HG02981 (cell line): ENCODE measurements at regions not wholly inside any gene's neighbourhood (a gene's known extent, or its start where the extent isn't known, plus 50 kb on each side); places are given as distances from the start of the nearest gene placed in this dataset.

ENCODE experiments used
- ATAC-seq: cut with Tn5 transposase; IDR thresholded peaks from one replicate; pipeline ENCODE4 v1.9.1; 2021; ENCODE audit warnings: mild to moderate bottlenecking, moderate library complexity; ENCODE audit not compliant: unreplicated experiment

DNA sequence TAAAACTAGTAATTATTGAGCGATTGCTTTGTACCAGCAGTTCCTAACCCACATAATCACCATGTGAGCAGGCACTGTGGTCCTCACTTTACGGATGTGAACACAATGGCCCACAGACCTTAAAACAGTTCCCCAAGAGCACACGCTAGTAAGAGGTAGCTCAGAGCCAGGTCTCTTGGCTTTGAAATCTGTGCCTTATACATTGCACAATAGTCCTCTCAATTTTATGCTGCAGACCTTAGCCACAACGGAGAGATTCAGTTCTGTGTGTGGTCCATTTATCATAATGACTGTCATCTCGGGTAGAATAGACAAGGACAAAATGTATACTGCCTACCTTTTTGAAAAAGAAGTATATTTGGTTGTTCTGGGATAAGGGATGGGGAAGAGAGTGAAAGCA is 289.0 kb upstream of the ANKRD55 start:
- ATAC-seq: no peak

- ATAC-seq: no peak
Observed at GRCh38 chr5:56520986-56521730, 288.0 kb upstream of the ANKRD55 start.

GRCh38 chr5:56518820-56519219 is 285.7 kb upstream of the ANKRD55 start:
- no peak for ATAC-seq

- ATAC-seq: no peak
Observed at GRCh38 chr5:56517011-56517416, 283.9 kb upstream of the ANKRD55 start.

- no peak for ATAC-seq
Observed at GRCh38 chr5:56516441-56516840, 283.3 kb upstream of the ANKRD55 start.

DNA sequence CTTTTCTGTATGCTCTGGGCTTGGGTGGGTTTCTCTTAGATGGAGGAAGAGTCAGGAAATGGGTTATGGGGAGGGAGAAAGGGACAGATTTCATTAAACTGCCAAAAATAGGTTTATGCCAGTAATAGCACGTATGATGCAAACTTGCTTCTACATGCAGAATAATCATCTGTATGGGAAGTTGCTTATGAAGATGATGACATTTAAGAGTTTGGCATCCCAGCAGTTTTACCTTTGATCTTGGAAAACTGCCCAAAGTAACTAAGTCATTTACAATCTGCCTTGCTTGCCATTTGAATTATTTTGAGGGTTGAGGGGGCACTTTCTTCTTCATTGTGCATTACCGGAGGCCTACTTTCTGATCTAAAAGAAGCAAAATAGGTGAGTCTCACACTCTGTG is 282.9 kb upstream of the ANKRD55 start:
- no peak for ATAC-seq

- ATAC-seq: no peak
Observed at GRCh38 chr5:56515011-56515410, 281.9 kb upstream of the ANKRD55 start.

- no peak for ATAC-seq
Observed at GRCh38 chr5:56514245-56514644, 281.1 kb upstream of the ANKRD55 start.

GRCh38 chr5:56513141-56513540 is 280.0 kb upstream of the ANKRD55 start:
- no peak for ATAC-seq

DNA sequence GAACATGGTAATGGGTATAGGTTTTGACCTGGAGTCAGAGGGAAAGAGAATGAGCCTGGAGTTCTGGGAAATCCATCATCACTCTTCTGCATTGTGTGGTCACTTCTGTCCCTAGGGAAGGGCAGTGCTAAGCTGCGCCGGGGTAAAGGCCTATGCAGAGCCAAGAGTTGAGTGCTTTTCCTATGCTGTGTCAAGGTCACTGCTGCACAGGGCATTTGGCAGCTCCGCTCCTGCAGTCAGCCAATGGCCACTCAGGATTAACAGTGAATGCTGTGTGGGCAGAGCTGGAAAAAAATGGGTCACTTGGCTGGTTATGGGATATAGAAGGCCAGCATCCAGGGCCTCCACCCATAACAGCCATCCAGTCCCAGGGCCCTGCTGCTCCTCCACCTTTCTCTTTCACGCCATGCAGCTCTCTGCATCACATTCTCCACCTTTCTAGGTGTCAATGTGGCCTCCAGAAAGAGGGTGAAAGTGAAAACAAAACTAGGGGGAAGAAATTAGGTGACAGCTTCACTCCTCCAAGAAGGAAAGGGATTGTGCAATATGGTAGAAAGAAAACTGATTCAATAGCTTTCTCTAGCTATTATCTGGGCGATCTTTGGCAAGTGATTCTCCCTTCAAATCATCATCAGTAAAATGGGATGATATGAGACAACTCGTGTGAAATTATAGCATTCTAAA is 279.3 kb upstream of the ANKRD55 start:
- ATAC-seq: no peak

- no peak for ATAC-seq
Observed at GRCh38 chr5:56511326-56511841, 278.3 kb upstream of the ANKRD55 start.

- no peak for ATAC-seq
Observed at GRCh38 chr5:56508249-56508648, 275.1 kb upstream of the ANKRD55 start.

GRCh38 chr5:56507351-56507930 is 274.3 kb upstream of the ANKRD55 start:
- ATAC-seq: no peak

DNA sequence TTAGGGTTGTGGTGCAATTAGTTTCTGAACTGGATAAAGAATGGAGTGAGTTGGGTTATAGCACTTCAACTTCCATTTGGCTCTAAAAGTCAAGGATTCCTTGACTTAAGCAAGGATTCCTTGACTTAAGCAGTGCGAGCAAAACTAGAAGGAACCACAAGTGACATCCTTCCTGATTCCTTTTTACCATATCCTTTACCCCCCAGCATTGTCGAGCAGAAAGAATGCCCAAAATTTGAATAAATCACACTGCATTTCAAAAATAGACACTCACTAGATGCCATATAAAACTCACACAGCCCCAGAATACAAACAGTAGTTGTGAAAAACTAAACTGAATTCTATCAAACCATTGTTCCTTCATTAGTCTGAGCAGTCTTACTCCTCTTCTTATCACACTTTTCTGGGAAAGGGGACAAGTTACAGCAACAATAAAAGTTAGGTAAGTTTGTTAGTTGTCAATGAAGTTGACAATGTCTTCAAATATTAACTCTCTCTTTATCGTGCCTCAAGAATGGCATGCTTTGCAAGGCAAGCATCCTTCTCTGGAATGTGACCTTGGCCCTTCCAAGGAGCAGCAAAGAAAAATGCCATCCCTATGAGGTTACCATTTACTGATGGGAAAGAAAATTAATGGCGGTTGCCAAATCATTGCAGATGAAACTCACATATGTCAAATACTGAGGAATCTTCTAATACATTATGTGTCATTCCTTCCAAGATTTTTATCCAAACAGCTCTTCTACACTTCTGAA is 273.3 kb upstream of the ANKRD55 start:
- no peak for ATAC-seq

DNA sequence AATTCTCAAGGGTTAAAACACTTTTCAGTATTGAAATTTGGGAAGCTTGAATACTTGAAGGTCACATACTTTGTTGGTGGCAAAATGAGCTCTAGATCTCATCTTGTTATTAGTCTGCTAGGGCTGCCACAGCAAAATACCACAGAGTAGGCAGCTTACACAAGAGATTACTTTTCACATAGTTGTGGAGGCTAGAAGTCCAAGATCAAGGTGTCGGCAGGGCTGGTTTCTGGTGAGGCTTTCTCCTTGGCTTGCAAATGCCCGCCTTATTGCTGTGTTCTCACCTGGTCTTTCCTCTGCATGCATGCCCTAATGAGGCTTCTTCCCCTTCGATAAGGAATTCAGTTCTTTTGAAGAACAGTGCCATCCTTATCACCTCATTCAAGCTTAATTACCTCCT is 270.8 kb upstream of the ANKRD55 start:
- ATAC-seq: no peak

DNA sequence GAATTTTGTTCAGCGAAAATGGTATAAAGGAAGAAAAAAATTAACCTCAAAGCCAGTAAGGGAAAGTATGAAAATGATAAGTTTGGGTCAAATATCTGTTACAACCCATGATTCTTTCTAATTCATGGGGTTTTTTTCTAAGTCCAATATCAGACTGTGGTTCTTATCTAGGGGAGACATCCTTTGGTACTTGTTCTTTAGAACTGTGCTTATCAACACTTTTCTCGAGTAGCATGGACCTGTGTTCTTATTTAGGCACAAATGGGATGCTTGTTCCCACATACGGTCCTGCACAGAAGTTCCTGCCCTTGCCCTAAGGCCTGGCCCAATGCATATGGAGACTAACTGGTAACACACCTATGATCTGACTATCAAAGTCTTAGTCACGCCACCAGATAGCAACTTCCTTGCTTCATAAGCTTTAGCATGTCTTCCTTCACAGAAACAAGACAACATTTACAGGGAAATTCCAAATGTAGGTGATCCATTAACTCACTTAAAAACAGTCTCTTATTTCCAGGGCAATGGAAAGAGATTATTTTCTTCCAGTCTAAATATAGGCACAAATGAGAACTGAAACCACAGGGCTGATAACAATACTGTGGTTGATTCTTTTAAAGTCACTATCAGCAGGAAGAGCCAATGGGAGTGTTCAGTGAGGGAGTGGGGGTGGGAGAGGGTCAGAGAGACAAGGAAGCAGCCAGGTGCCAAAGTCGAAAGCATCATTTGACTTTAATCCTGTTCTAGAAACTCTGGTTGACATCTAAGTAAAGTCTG is 268.8 kb upstream of the ANKRD55 start:
- no peak for ATAC-seq

DNA sequence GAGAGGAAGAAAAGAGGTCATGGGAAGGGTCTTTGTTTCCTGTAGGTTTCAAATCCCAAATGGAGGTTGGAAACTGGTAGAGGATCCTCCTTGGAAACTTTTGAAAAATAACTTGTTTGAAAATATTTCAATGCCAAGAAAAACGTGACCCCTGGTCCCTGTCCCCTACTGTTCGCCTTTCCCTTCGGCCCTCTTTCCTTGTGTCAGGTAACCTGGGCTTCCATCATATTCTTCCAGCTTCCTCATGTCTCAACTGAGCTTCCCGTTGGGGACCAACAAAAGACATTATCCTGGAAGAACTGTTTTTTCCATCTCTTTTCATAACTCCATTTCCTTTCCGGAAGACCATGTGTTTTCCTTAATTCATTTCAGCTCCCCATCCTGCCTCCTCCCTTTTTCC is 266.8 kb upstream of the ANKRD55 start:
- no peak for ATAC-seq

DNA sequence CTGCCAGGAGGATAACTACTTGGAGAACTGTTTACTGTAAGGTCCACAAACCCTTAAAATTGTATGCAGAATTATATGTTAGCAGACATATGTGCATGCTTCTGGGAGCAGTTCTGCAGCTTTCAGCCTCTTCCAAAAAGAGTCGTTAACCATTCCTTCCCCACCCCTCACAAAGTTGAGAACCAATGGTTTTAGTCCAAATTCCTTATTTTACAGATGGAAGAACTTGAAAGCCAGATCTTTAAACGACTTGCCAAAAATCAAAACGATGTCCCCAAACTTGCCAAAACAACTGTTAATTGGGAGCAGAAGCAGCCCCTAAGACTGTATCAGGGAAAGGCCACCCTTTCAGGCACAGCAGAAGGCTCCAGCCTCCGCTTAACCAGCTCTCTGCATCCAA is 266.4 kb upstream of the ANKRD55 start:
- ATAC-seq: no peak

DNA sequence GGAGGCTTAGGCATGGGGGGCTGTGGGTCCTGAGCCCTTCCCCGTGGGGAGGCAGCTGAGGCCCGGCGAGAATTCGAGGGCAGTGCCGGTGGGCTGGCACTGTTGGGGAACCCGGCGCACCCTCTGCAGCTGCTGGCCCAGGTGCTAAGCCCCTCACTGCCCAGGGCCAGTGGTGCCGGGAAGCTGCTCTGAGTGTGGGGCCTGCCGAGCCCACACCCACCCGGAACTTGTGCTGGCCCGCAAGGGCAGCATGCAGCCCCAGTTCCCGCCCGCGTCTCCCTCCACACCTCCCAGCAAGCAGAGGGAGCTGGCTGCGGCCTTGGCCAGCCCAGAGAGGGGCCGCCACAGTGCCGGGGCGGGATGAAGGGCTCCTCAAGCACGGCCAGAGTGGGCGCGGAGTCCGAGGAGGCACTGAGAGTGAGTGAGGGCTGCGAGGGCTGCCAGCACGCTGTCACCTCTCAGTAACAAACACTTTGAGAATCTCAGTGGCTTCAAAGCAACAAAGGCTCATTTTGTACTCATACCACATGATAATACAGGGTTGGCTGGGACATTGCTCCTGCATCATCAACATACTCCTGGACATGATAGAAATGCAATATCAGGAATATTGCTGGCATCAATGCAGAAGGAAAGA is 265.7 kb upstream of the ANKRD55 start:
- ATAC-seq: no peak

DNA sequence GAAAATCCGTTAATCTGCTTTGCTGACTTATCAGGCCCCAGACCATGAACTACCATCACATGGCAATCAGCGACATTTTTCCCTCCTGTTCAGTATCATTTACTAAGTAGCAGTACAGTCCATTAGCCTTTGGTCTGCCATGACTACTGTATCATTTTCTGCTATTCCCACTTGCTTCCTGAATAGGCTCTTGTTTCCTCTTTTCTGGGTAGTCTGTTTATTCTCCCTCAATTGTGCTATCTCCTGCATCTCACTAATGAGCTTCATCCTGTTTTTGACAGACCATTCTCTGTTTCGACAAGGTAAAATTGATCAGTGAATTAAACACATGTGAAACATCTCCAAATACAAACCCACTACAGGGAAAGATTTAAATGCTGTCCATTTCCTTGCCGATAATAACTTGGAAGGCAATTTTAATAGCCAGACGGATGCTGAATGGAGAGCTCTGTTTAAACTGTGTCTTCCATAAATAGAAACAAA is 263.5 kb upstream of the ANKRD55 start:
- ATAC-seq: no peak
